ENCODE measurements at regions not wholly inside any gene's neighbourhood (a gene's known extent, or its start where the extent isn't known, plus 50 kb on each side); places are given as distances from the start of the nearest gene placed in this dataset.
"Not testable (repeated sequence)": the region's sequence is repeated elsewhere in the genome, so short reads cannot be mapped to it uniquely, and the experiment has no call there.

- DNase-seq (ENCODE audit: low read depth), result peak; percentile 55
These were observed 97.7 kb upstream of the SLC25A33 start for GRCh38 chr1:9441451-9442133.

- DNase-seq (ENCODE audit: low read depth), result peak; percentile 73
These were observed 96.9 kb upstream of the SLC25A33 start for GRCh38 chr1:9442278-9442846.

- no peak for DNase-seq (ENCODE audit: low read depth)
These were observed 96.3 kb upstream of the SLC25A33 start for GRCh38 chr1:9442986-9443385.

- DNase-seq (ENCODE audit: low read depth), result peak; percentile 36
These were observed 95.3 kb upstream of the SLC25A33 start for GRCh38 chr1:9443913-9444445.

GRCh38 chr1:9444532-9444931 lies 94.7 kb upstream of the SLC25A33 start:
- DNase-seq (ENCODE audit: low read depth), result no peak

GRCh38 chr1:9445081-9445480 lies 94.2 kb upstream of the SLC25A33 start:
- not testable (repeated sequence) for DNase-seq (ENCODE audit: low read depth)

- no peak for DNase-seq (ENCODE audit: low read depth)
These were observed 91.9 kb upstream of the SLC25A33 start for GRCh38 chr1:9447215-9447960.

- DNase-seq (ENCODE audit: low read depth), result peak; percentile 31
These were observed 90.8 kb upstream of the SLC25A33 start for GRCh38 chr1:9448132-9449109.

- peak; percentile 87 for DNase-seq (ENCODE audit: low read depth)
These were observed 90.1 kb upstream of the SLC25A33 start for GRCh38 chr1:9449110-9449627.

GRCh38 chr1:9449976-9450696 lies 89.1 kb upstream of the SLC25A33 start:
- DNase-seq (ENCODE audit: low read depth), result no peak

GRCh38 chr1:9451081-9451480 lies 88.2 kb upstream of the SLC25A33 start:
- no peak for DNase-seq (ENCODE audit: low read depth)

GRCh38 chr1:9452516-9453140 lies 86.6 kb upstream of the SLC25A33 start:
- no peak for DNase-seq (ENCODE audit: low read depth)

- DNase-seq (ENCODE audit: low read depth), result no peak
These were observed 85.9 kb upstream of the SLC25A33 start for GRCh38 chr1:9453375-9453774.

GRCh38 chr1:9453779-9454418 lies 85.4 kb upstream of the SLC25A33 start:
- no peak for DNase-seq (ENCODE audit: low read depth)

GRCh38 chr1:9454494-9455066 lies 84.7 kb upstream of the SLC25A33 start:
- DNase-seq (ENCODE audit: low read depth), result no peak

GRCh38 chr1:9455487-9456234 lies 83.6 kb upstream of the SLC25A33 start:
- peak; percentile 58 for DNase-seq (ENCODE audit: low read depth)

GRCh38 chr1:9456833-9457232 lies 82.4 kb upstream of the SLC25A33 start:
- DNase-seq (ENCODE audit: low read depth), result no peak

GRCh38 chr1:9459816-9460407 lies 79.4 kb upstream of the SLC25A33 start:
- no peak for DNase-seq (ENCODE audit: low read depth)

Measured in EH (cell line).